CD14-positive monocyte (primary cell): ENCODE measurements at regions not wholly inside any gene's neighbourhood (a gene's known extent, or its start where the extent isn't known, plus 50 kb on each side); places are given as distances from the start of the nearest gene placed in this dataset.
"Not testable (repeated sequence)": the region's sequence is repeated elsewhere in the genome, so short reads cannot be mapped to it uniquely, and the experiment has no call there.

Source experiments
- DNase-seq, 3 donors: peaks; one replicate each; pipeline ENCODE4 v3.0.0-alpha.2; 2011 to 2022
- H2AFZ ChIP-seq: 2 replicates; pipeline ENCODE4 v1.6.0; 2012; ENCODE audit warnings: mild to moderate bottlenecking, low read depth, low read length, inconsistent platforms; ENCODE audit not compliant: insufficient read depth, poor library complexity, severe bottlenecking
- H3K27ac ChIP-seq, 2 donors: 1 replicate in 1 of 2; 2 replicates in 1 of 2; pipeline ENCODE4 v1.5.1; 2012 to 2013; ENCODE audit warnings: low read length in 2 of 2, control low read depth in 1 of 2, inconsistent platforms in 1 of 2, low read depth in 1 of 2, mild to moderate bottlenecking in 1 of 2
- H3K27me3 ChIP-seq, 2 donors: one replicate each; pipeline versions ENCODE4 v1.6.0 to v1.6.1; 2011 to 2013; ENCODE audit warnings: low read length in 2 of 2; ENCODE audit not compliant: control insufficient read depth in 2 of 2, insufficient read depth in 2 of 2
- H3K36me3 ChIP-seq, 2 donors: replicated peaks in 1 of 2; 1 replicate in 1 of 2; 2 replicates in 1 of 2; pipeline versions ENCODE4 v1.5.1 to v1.6.1; 2012 to 2013; ENCODE audit warnings: low read length in 2 of 2, control low read depth in 1 of 2, inconsistent platforms in 1 of 2, mild to moderate bottlenecking in 1 of 2; ENCODE audit not compliant: insufficient read depth in 2 of 2, control insufficient read depth in 1 of 2
- H3K4me1 ChIP-seq, 2 donors: 1 replicate in 1 of 2; 2 replicates in 1 of 2; pipeline versions ENCODE4 v1.5.1 to v1.6.1; 2012 to 2013; ENCODE audit warnings: low read length in 2 of 2, control low read depth in 1 of 2, inconsistent platforms in 1 of 2, mild to moderate bottlenecking in 1 of 2, moderate library complexity in 1 of 2; ENCODE audit not compliant: insufficient read depth in 2 of 2, control insufficient read depth in 1 of 2
- H3K4me2 ChIP-seq: replicated peaks from 2 replicates; pipeline ENCODE3; 2012; ENCODE audit warnings: low read length, moderate library complexity, mild to moderate bottlenecking; ENCODE audit not compliant: poor library complexity, severe bottlenecking; ENCODE audit errors: extremely low read depth
- H3K4me3 ChIP-seq, 3 experiments: fragments of 200-600 bp in 1 of 3; sonication (generic) in 1 of 3; replicated peaks in 1 of 3; 1 replicate in 2 of 3; 2 replicates in 1 of 3; pipeline ENCODE4 v1.5.1; 2011 to 2013; ENCODE audit warnings: low read length in 3 of 3, mild to moderate bottlenecking in 3 of 3, control low read depth in 2 of 3, low read depth in 2 of 3, inconsistent platforms in 1 of 3, moderate library complexity in 1 of 3
- H3K79me2 ChIP-seq: 2 replicates; pipeline ENCODE4 v1.6.0; 2012; ENCODE audit warnings: mild to moderate bottlenecking, control low read depth, inconsistent platforms, low read length, moderate library complexity; ENCODE audit not compliant: insufficient read depth
- H3K9ac ChIP-seq: 2 replicates; pipeline ENCODE4 v1.6.0; 2017; ENCODE audit warnings: low read length, mild to moderate bottlenecking; ENCODE audit not compliant: insufficient read depth, poor library complexity, severe bottlenecking
- H3K9me3 ChIP-seq, 2 donors: replicated peaks in 1 of 2; 1 replicate in 1 of 2; 2 replicates in 1 of 2; pipeline versions ENCODE4 v1.5.1 to v1.6.1; 2012 to 2013; ENCODE audit warnings: low read length in 2 of 2, control low read depth in 1 of 2; ENCODE audit not compliant: control insufficient read depth in 1 of 2, insufficient read depth in 1 of 2
- H4K20me1 ChIP-seq: 2 replicates; pipeline ENCODE4 v1.6.0; 2012; ENCODE audit warnings: mild to moderate bottlenecking, low read length, control low read depth, moderate library complexity; ENCODE audit not compliant: insufficient read depth
- H3K27ac Mint-ChIP-seq, 7 donors: one replicate each; pipeline ENCODE4 v1.8.0; 2020; ENCODE audit warnings: mild to moderate bottlenecking in 7 of 7, mixed read lengths in 7 of 7, moderate library complexity in 6 of 7, inconsistent platforms in 2 of 7
- H3K27me3 Mint-ChIP-seq, 3 donors: one replicate each; pipeline ENCODE4 v1.8.0; 2021 to 2022; ENCODE audit warnings: low read depth in 3 of 3, mild to moderate bottlenecking in 3 of 3, mixed read lengths in 3 of 3, moderate library complexity in 3 of 3, inconsistent platforms in 1 of 3
- H3K36me3 Mint-ChIP-seq, 2 donors: one replicate each; pipeline ENCODE4 v1.8.0; 2020; ENCODE audit warnings: mixed read lengths in 2 of 2, inconsistent platforms in 1 of 2, mild to moderate bottlenecking in 1 of 2
- H3K4me1 Mint-ChIP-seq: one replicate; pipeline ENCODE4 v1.8.0; 2020; ENCODE audit warnings: mild to moderate bottlenecking, mixed read lengths
- H3K4me3 Mint-ChIP-seq, 2 donors: one replicate each; pipeline ENCODE4 v1.8.0; 2020; ENCODE audit warnings: mild to moderate bottlenecking in 2 of 2, mixed read lengths in 2 of 2, moderate library complexity in 1 of 2
- H3K9me3 Mint-ChIP-seq, 7 donors: one replicate each; pipeline ENCODE4 v1.8.0; 2020 to 2022; ENCODE audit warnings: mixed read lengths in 7 of 7, mild to moderate bottlenecking in 6 of 7, moderate library complexity in 6 of 7, inconsistent platforms in 2 of 7
- CTCF ChIP-seq: fragments of 200-600 bp; IDR thresholded peaks from one replicate; pipeline ENCODE4 v1.8.0; 2022; ENCODE audit warnings: antibody characterized with exemption, mild to moderate bottlenecking
- WGBS: methylation state at CpG from one replicate; pipeline ENCODE4 v1.1.5; 2013; ENCODE audit warnings: missing lambda C conversion rate; ENCODE audit not compliant: insufficient coverage; 5-methylcytosine and 5-hydroxymethylcytosine counted together
- intact Hi-C, 2 donors: fragments of 100-400 bp; cut with micrococcal nuclease; formaldehyde crosslinking; loops; one replicate each; pipeline versions ENCODE4 v1.15.0 to v1.15.1; 2023

- no peaks in the 10 kb centered on the region for H4K20me1 ChIP-seq
- H3K9me3 Mint-ChIP-seq, result peaks cover 3 to 17% (median 10%) of the 10 kb centered on the region in 7 donors
- H3K4me1 ChIP-seq, result peaks cover 22 to 39% of the 10 kb centered on the region in 2 donors
- H3K27ac Mint-ChIP-seq, result peak overlapping the region; percentile 89 to 99 (median 98)
- peaks cover 0 to 11% of the 10 kb centered on the region in 2 donors for H3K27me3 ChIP-seq
- H3K27me3 Mint-ChIP-seq, result peaks cover 7 to 12% (median 8%) of the 10 kb centered on the region in 3 donors
- H3K4me2 ChIP-seq, result peak overlapping the region; percentile 57
- no peak for TF ChIP-seq CTCF
- peaks cover 0 to 6% of the 10 kb centered on the region in 2 donors for H3K36me3 Mint-ChIP-seq
- peak overlapping the region; percentile 55 to 75 for H3K4me3 Mint-ChIP-seq
- H3K9ac ChIP-seq, result peak overlapping the region; percentile 48
- H3K4me1 Mint-ChIP-seq, result peaks cover 38% of the 10 kb centered on the region
- peaks cover 8% of the 10 kb centered on the region in 2 donors for H3K9me3 ChIP-seq
- H3K4me3 ChIP-seq, result peak overlapping the region; percentile 28 to 68 (median 37)
- intact Hi-C loops, result loop anchor here in 1 of 2 donors (5.0 kb wide), 1 partner anchor 105 kb away; the partner anchor contains the start of gene XKR3
- H2AFZ ChIP-seq, result peak overlapping the region; percentile 81
- H3K27ac ChIP-seq, result peak overlapping the region; percentile 84 to 94
- H3K36me3 ChIP-seq, result no peaks in the 10 kb centered on the region
- no CpG with 5 or more reads among the region's 4 CpGs for WGBS
- DNase-seq, result peak; percentile 73 to 87 (median 82)
- H3K79me2 ChIP-seq, result no peaks in the 10 kb centered on the region
Observed at GRCh38 chr22:16721961-16722360, 103.2 kb downstream of the XKR3 start.

GRCh38 chr22:16717699-16718558 is 107.3 kb downstream of the XKR3 start:
- Histone ChIP-seq H2AFZ (peak overlapping the region; percentile 24), H3K4me2 (peak overlapping the region; percentile 16), H3K36me3 (no peaks in the 10 kb centered on the region), H3K9me3 (peaks cover 8% of the 10 kb centered on the region in 2 donors), H3K4me3 (peak overlapping the region in 1 of 3 experiments; percentile 28), H3K9ac (no peak overlapping the region), H3K79me2 (no peaks in the 10 kb centered on the region), H4K20me1 (no peaks in the 10 kb centered on the region), H3K27me3 (peaks cover 0 to 11% of the 10 kb centered on the region in 2 donors), H3K4me1 (peaks cover 9 to 19% of the 10 kb centered on the region in 2 donors), H3K27ac (no peak overlapping the region)
- Mint-ChIP-seq H3K4me3 (peak overlapping the region; percentile 54 to 91), H3K27me3 (peaks cover 7 to 12% (median 8%) of the 10 kb centered on the region in 3 donors), H3K9me3 (peaks cover 3 to 20% (median 11%) of the 10 kb centered on the region in 7 donors), H3K27ac (no peak overlapping the region), H3K4me1 (peaks cover 25% of the 10 kb centered on the region), H3K36me3 (peaks cover 2 to 6% of the 10 kb centered on the region in 2 donors)
- TF ChIP-seq CTCF, result no peak
- intact Hi-C loops, result no loop called here
- DNase-seq, result no peak
- WGBS, result 76% methylated on average over 33 of the region's 35 CpGs

- peaks cover 0 to 11% of the 10 kb centered on the region in 2 donors for H3K27me3 ChIP-seq
- H3K9ac ChIP-seq, H3K79me2 ChIP-seq, H3K27ac Mint-ChIP-seq, H3K4me1 Mint-ChIP-seq, H3K4me2 ChIP-seq, H4K20me1 ChIP-seq, H3K4me3 ChIP-seq, H2AFZ ChIP-seq, H3K36me3 Mint-ChIP-seq, H3K9me3 ChIP-seq, H3K4me3 Mint-ChIP-seq, H3K27ac ChIP-seq, H3K36me3 ChIP-seq, DNase-seq, H3K4me1 ChIP-seq, intact Hi-C loops: not testable (repeated sequence)
- WGBS, result no CpG with 5 or more reads among the region's 3 CpGs
- Mint-ChIP-seq H3K9me3 (peaks cover 5 to 24% (median 11%) of the 10 kb centered on the region in 7 donors), H3K27me3 (peaks cover 10 to 12% (median 11%) of the 10 kb centered on the region in 3 donors)
Observed at GRCh38 chr22:16714568-16714967, 110.6 kb downstream of the XKR3 start.
